Stimulated activated CD4-positive, alpha-beta T cell treated with anti-CD3 and anti-CD28 coated beads, Interleukin-12 subunit alpha, Interleukin-12 subunit beta, amount 100 ng/mL, for 48 hours (primary cell): ENCODE measurements at regions not wholly inside any gene's neighbourhood (a gene's known extent, or its start where the extent isn't known, plus 50 kb on each side); places are given as distances from the start of the nearest gene placed in this dataset.
"Not testable (repeated sequence)": the region's sequence is repeated elsewhere in the genome, so short reads cannot be mapped to it uniquely, and the experiment has no call there.

ENCODE experiments used
- DNase-seq, 3 donors: peaks; one replicate each; pipeline ENCODE4 v3.0.0-alpha.2; 2020; ENCODE audit warnings: low read depth in 2 of 3, low spot score in 1 of 3

GRCh38 chr3:135629701-135630408 is 335.7 kb upstream of the PPP2R3A start:
- no peak for DNase-seq

- DNase-seq = no peak
Measured at GRCh38 chr3:135632556-135633065, 332.9 kb upstream of the PPP2R3A start.

GRCh38 chr3:135633078-135633477 is 332.4 kb upstream of the PPP2R3A start:
- no peak for DNase-seq

- no peak for DNase-seq
Measured at GRCh38 chr3:135636596-135636995, 328.9 kb upstream of the PPP2R3A start.

- no peak for DNase-seq
Measured at GRCh38 chr3:135637013-135637412, 328.5 kb upstream of the PPP2R3A start.

- no peak for DNase-seq
Measured at GRCh38 chr3:135641761-135642160, 323.8 kb upstream of the PPP2R3A start.

GRCh38 chr3:135645541-135645940 is 320.0 kb upstream of the PPP2R3A start:
- no peak for DNase-seq

GRCh38 chr3:135646873-135647272 is 318.7 kb upstream of the PPP2R3A start:
- DNase-seq = no peak

- no peak for DNase-seq
Measured at GRCh38 chr3:135649361-135649760, 316.2 kb upstream of the PPP2R3A start.

GRCh38 chr3:135650309-135650708 is 315.2 kb upstream of the PPP2R3A start:
- DNase-seq = no peak

GRCh38 chr3:135652388-135652787 is 313.1 kb upstream of the PPP2R3A start:
- DNase-seq = no peak

- no peak for DNase-seq
Measured at GRCh38 chr3:135655328-135655727, 310.2 kb upstream of the PPP2R3A start.

GRCh38 chr3:135658451-135658850 is 307.1 kb upstream of the PPP2R3A start:
- not testable (repeated sequence) for DNase-seq

GRCh38 chr3:135667061-135667460 is 298.5 kb upstream of the PPP2R3A start:
- DNase-seq = no peak

- DNase-seq = no peak
Measured at GRCh38 chr3:135674508-135674907, 291.0 kb upstream of the PPP2R3A start.

GRCh38 chr3:135678386-135678785 is 287.1 kb upstream of the PPP2R3A start:
- no peak for DNase-seq

GRCh38 chr3:135688003-135688402 is 277.5 kb upstream of the PPP2R3A start:
- no peak for DNase-seq

- no peak for DNase-seq
Measured at GRCh38 chr3:135690664-135691063, 274.9 kb upstream of the PPP2R3A start.

- DNase-seq = no peak
Measured at GRCh38 chr3:135691240-135691639, 274.3 kb upstream of the PPP2R3A start.

- no peak for DNase-seq
Measured at GRCh38 chr3:135694142-135694541, 271.4 kb upstream of the PPP2R3A start.

GRCh38 chr3:135699741-135700140 is 265.8 kb upstream of the PPP2R3A start:
- no peak for DNase-seq

- DNase-seq = no peak
Measured at GRCh38 chr3:135706758-135707375, 258.7 kb upstream of the PPP2R3A start.

GRCh38 chr3:135719449-135719848 is 246.1 kb upstream of the PPP2R3A start:
- no peak for DNase-seq
